NCI-H2171 (cell line): ENCODE measurements at regions not wholly inside any gene's neighbourhood (a gene's known extent, or its start where the extent isn't known, plus 50 kb on each side); places are given as distances from the start of the nearest gene placed in this dataset.

Experiments
- DNase-seq: peaks from one replicate; lab custom pipeline; 2025; lab: John Stamatoyannopoulos, UW

- peak; percentile 0 for DNase-seq
Observed at GRCh38 chr4:167290678-167291077, 56.4 kb upstream of the SPOCK3 start.

GRCh38 chr4:167308876-167309275 is 74.6 kb upstream of the SPOCK3 start:
- DNase-seq, result no peak

- DNase-seq, result no peak
Observed at GRCh38 chr4:167321299-167321698, 87.0 kb upstream of the SPOCK3 start.

GRCh38 chr4:167339781-167340180 is 105.5 kb upstream of the SPOCK3 start:
- DNase-seq, result no peak

GRCh38 chr4:167359711-167360110 is 125.4 kb upstream of the SPOCK3 start:
- no peak for DNase-seq

GRCh38 chr4:167379076-167379835 is 145.0 kb upstream of the SPOCK3 start:
- no peak for DNase-seq

GRCh38 chr4:167380964-167381363 is 146.7 kb upstream of the SPOCK3 start:
- no peak for DNase-seq

- no peak for DNase-seq
Observed at GRCh38 chr4:167383291-167383690, 149.0 kb upstream of the SPOCK3 start.

GRCh38 chr4:167397586-167397985 is 163.3 kb upstream of the SPOCK3 start:
- DNase-seq, result no peak

GRCh38 chr4:167399201-167399600 is 164.9 kb upstream of the SPOCK3 start:
- no peak for DNase-seq

GRCh38 chr4:167406181-167406580 is 171.9 kb upstream of the SPOCK3 start:
- DNase-seq, result no peak

- DNase-seq, result no peak
Observed at GRCh38 chr4:167415461-167415860, 181.2 kb upstream of the SPOCK3 start.

GRCh38 chr4:167419468-167420140 is 185.3 kb upstream of the SPOCK3 start:
- DNase-seq, result no peak

GRCh38 chr4:167421201-167421600 is 186.9 kb upstream of the SPOCK3 start:
- no peak for DNase-seq

GRCh38 chr4:167424341-167425256 is 190.3 kb upstream of the SPOCK3 start:
- no peak for DNase-seq

GRCh38 chr4:167428156-167428555 is 193.9 kb upstream of the SPOCK3 start:
- no peak for DNase-seq

GRCh38 chr4:167431371-167431770 is 197.1 kb upstream of the SPOCK3 start:
- no peak for DNase-seq

- DNase-seq, result no peak
Observed at GRCh38 chr4:167435786-167436185, 201.5 kb upstream of the SPOCK3 start.

GRCh38 chr4:167443841-167444240 is 209.5 kb upstream of the SPOCK3 start:
- no peak for DNase-seq

GRCh38 chr4:167452922-167453430 is 218.7 kb upstream of the SPOCK3 start:
- no peak for DNase-seq

GRCh38 chr4:167456619-167457018 is 222.3 kb upstream of the SPOCK3 start:
- DNase-seq, result no peak

GRCh38 chr4:167469436-167469835 is 235.1 kb upstream of the SPOCK3 start:
- DNase-seq, result no peak
